Esophagus squamous epithelium (tissue), 4 donors: ENCODE measurements at regions not wholly inside any gene's neighbourhood (a gene's known extent, or its start where the extent isn't known, plus 50 kb on each side); places are given as distances from the start of the nearest gene placed in this dataset.

Experiments
- POLR2A ChIP-seq, 4 donors: fragments of 450-650 bp; IDR thresholded peaks; one replicate each; pipeline ENCODE4 v1.6.1; 2017; ENCODE audit warnings: antibody characterized with exemption in 4 of 4, mild to moderate bottlenecking in 4 of 4, moderate library complexity in 3 of 4
- TF ChIP-seq, protein P1 (sequence below), 6 experiments: fragments of 450-650 bp in 4 of 6; fragments of 200-600 bp in 2 of 6; sonication (generic) in 2 of 6; IDR thresholded peaks; one replicate each; pipeline ENCODE4 v1.5.1; 2016 to 2019; ENCODE audit warnings: antibody characterized with exemption in 6 of 6, mild to moderate bottlenecking in 4 of 6, moderate library complexity in 4 of 6

DNA sequence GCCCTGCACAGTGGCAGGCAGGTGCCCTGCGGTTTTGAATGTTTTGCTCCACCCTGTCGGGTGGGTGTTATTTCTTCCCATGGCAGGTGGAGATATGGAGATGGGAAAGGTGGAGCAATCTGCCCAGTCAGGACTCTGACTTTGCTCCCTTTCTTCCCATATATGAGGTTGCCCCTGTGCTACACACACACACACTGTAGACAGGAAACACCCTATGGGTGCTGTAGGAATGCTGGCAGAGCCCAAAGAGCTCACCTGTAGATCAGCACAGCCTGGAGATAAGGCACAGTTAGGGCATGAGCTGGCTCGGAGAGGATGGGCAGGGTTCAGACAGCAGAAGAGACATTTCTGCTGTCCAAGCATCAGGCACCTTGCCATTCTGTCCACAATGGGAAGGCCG lies 246.0 kb upstream of the AJAP1 start:
- TF ChIP-seq, protein P1, sequence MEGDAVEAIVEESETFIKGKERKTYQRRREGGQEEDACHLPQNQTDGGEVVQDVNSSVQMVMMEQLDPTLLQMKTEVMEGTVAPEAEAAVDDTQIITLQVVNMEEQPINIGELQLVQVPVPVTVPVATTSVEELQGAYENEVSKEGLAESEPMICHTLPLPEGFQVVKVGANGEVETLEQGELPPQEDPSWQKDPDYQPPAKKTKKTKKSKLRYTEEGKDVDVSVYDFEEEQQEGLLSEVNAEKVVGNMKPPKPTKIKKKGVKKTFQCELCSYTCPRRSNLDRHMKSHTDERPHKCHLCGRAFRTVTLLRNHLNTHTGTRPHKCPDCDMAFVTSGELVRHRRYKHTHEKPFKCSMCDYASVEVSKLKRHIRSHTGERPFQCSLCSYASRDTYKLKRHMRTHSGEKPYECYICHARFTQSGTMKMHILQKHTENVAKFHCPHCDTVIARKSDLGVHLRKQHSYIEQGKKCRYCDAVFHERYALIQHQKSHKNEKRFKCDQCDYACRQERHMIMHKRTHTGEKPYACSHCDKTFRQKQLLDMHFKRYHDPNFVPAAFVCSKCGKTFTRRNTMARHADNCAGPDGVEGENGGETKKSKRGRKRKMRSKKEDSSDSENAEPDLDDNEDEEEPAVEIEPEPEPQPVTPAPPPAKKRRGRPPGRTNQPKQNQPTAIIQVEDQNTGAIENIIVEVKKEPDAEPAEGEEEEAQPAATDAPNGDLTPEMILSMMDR (IDR thresholded peaks at IDR 0.05): no peak
- no peak for TF ChIP-seq POLR2A (IDR thresholded peaks at IDR 0.05)
